H1 (cell line): ENCODE measurements at regions not wholly inside any gene's neighbourhood (a gene's known extent, or its start where the extent isn't known, plus 50 kb on each side); places are given as distances from the start of the nearest gene placed in this dataset.

ENCODE experiments used
- CTCF ChIA-PET: fragments of 300-600 bp; sonication (Branson Sonifier 250); formaldehyde crosslinking; loops from one replicate; lab custom pipeline; 2021; ENCODE audit not compliant: partially characterized antibody; lab: Charles Lee
- POLR2A ChIA-PET: fragments of 300-600 bp; sonication (Branson Sonifier 250); formaldehyde crosslinking; loops from one replicate; lab custom pipeline; 2021; ENCODE audit warnings: inconsistent platforms; ENCODE audit not compliant: partially characterized antibody; lab: Charles Lee
- DNase-seq, 2 experiments: peaks; one replicate each; pipeline versions ENCODE4 v3.0.0 to v3.0.0-alpha.2; 2010 to 2022; ENCODE audit warnings: low spot score in 2 of 2, low read depth in 1 of 2, mixed read lengths in 1 of 2
- FAIRE-seq: peaks from 2 replicates; lab custom pipeline; 2011; peaks lifted over from hg19 to GRCh38; lab: Jason Lieb, UNC
- H2AFZ ChIP-seq: 2 replicates; pipeline ENCODE4 v1.8.1; 2012; ENCODE audit warnings: low read length, inconsistent platforms
- H2AK5ac ChIP-seq: 2 replicates; pipeline ENCODE4 v1.6.1; 2013; ENCODE audit warnings: low read depth, low read length
- H2BK120ac ChIP-seq: replicated peaks from 2 replicates; pipeline ENCODE3; 2013; ENCODE audit warnings: low read depth, low read length, inconsistent platforms
- H2BK12ac ChIP-seq: 2 replicates; pipeline ENCODE4 v1.6.1; 2013; ENCODE audit warnings: low read depth, low read length
- H2BK15ac ChIP-seq: 2 replicates; pipeline ENCODE4 v1.6.1; 2013; ENCODE audit warnings: low read length
- H2BK20ac ChIP-seq: 2 replicates; pipeline ENCODE4 v1.6.1; 2013; ENCODE audit warnings: low read length
- H2BK5ac ChIP-seq: 2 replicates; pipeline ENCODE4 v1.6.1; 2013; ENCODE audit warnings: low read depth, low read length
- H3K14ac ChIP-seq: 2 replicates; pipeline ENCODE4 v1.6.1; 2013; ENCODE audit warnings: inconsistent platforms; ENCODE audit not compliant: insufficient read length
- H3K18ac ChIP-seq: 2 replicates; pipeline ENCODE4 v1.6.1; 2013; ENCODE audit warnings: low read length; ENCODE audit errors: extremely low read depth
- H3K23ac ChIP-seq: 2 replicates; pipeline ENCODE4 v1.6.1; 2013; ENCODE audit warnings: inconsistent platforms; ENCODE audit not compliant: insufficient read length
- H3K23me2 ChIP-seq: 2 replicates; pipeline ENCODE4 v1.6.1; 2013; ENCODE audit warnings: low read depth, low read length
- H3K27ac ChIP-seq: 2 replicates; pipeline ENCODE4 v1.6.1; 2011; ENCODE audit warnings: low read depth, low read length, inconsistent platforms
- H3K27me3 ChIP-seq, 4 experiments: replicated peaks in 1 of 4; 1 replicate in 1 of 4; 2 replicates in 3 of 4; pipeline versions ENCODE4 v1.6.1 to v1.8.1; 2011 to 2013; ENCODE audit warnings: low read length in 3 of 4, mild to moderate bottlenecking in 3 of 4, inconsistent platforms in 2 of 4, mixed read lengths in 2 of 4, moderate library complexity in 1 of 4; ENCODE audit not compliant: control insufficient read depth in 3 of 4, insufficient read depth in 3 of 4; ENCODE audit errors: extremely low read depth in 1 of 4
- H3K36me3 ChIP-seq, 4 experiments: 2 replicates each; pipeline versions ENCODE4 v1.6.1 to v1.8.1; 2011 to 2013; ENCODE audit warnings: mild to moderate bottlenecking in 4 of 4, low read length in 3 of 4, moderate library complexity in 2 of 4, control low read depth in 1 of 4, inconsistent platforms in 1 of 4; ENCODE audit not compliant: insufficient read depth in 4 of 4, control insufficient read depth in 2 of 4
- H3K4ac ChIP-seq: replicated peaks from 2 replicates; pipeline ENCODE3; 2013; ENCODE audit warnings: low read length, low read depth, mixed read lengths, inconsistent platforms; ENCODE audit not compliant: insufficient read length
- H3K4me1 ChIP-seq, 4 experiments: replicated peaks in 1 of 4; 1 replicate in 1 of 4; 2 replicates in 3 of 4; pipeline versions ENCODE4 v1.6.1 to v1.8.1; 2011 to 2013; ENCODE audit warnings: low read length in 3 of 4, inconsistent platforms in 2 of 4, mixed read lengths in 1 of 4; ENCODE audit not compliant: insufficient read depth in 4 of 4, control insufficient read depth in 3 of 4
- H3K4me2 ChIP-seq, 2 experiments: 2 replicates each; pipeline versions ENCODE4 v1.6.1 to v1.8.1; 2011 to 2013; ENCODE audit warnings: low read depth in 2 of 2, low read length in 2 of 2, control low read depth in 1 of 2, inconsistent platforms in 1 of 2, mild to moderate bottlenecking in 1 of 2; ENCODE audit not compliant: insufficient read depth in 1 of 2
- H3K4me3 ChIP-seq, 4 experiments: fragments of 200-600, 300-600 bp in 1 of 4; sonication (generic), shearing (Covaris generic), sonication (Bioruptor Twin) in 1 of 4; 2 replicates each; pipeline versions ENCODE4 v1.5.1 to v1.8.1; 2011 to 2016; ENCODE audit warnings: low read length in 4 of 4, low read depth in 3 of 4, control low read depth in 2 of 4, inconsistent platforms in 2 of 4, mild to moderate bottlenecking in 2 of 4, mixed read lengths in 1 of 4, moderate library complexity in 1 of 4; ENCODE audit not compliant: insufficient read depth in 2 of 4; ENCODE audit errors: extremely low read depth in 1 of 4
- H3K56ac ChIP-seq: replicated peaks from 2 replicates; pipeline ENCODE3; 2013; ENCODE audit warnings: low read depth, mild to moderate bottlenecking, mixed read lengths, low read length, inconsistent platforms; ENCODE audit not compliant: insufficient read length
- H3K79me1 ChIP-seq: 2 replicates; pipeline ENCODE4 v1.6.1; 2013; ENCODE audit warnings: low read depth, low read length, control low read depth
- H3K79me2 ChIP-seq, 2 experiments: 2 replicates each; pipeline versions ENCODE4 v1.6.1 to v1.8.1; 2012 to 2013; ENCODE audit warnings: low read length in 2 of 2, mild to moderate bottlenecking in 2 of 2, inconsistent platforms in 1 of 2; ENCODE audit not compliant: insufficient read depth in 2 of 2, control insufficient read depth in 1 of 2
- H3K9ac ChIP-seq, 4 experiments: replicated peaks in 1 of 4; 1 replicate in 1 of 4; 2 replicates in 3 of 4; pipeline versions ENCODE4 v1.6.1 to v1.8.1; 2011 to 2013; ENCODE audit warnings: low read depth in 3 of 4, low read length in 3 of 4, control low read depth in 2 of 4, mild to moderate bottlenecking in 2 of 4, moderate library complexity in 2 of 4, inconsistent platforms in 1 of 4; ENCODE audit errors: extremely low read depth in 1 of 4
- H3K9me3 ChIP-seq, 2 experiments: 2 replicates each; pipeline versions ENCODE4 v1.6.1 to v1.8.1; 2012 to 2013; ENCODE audit warnings: mild to moderate bottlenecking in 2 of 2, moderate library complexity in 2 of 2, control low read depth in 1 of 2, inconsistent platforms in 1 of 2, low read depth in 1 of 2, low read length in 1 of 2, mixed read lengths in 1 of 2; ENCODE audit not compliant: insufficient read depth in 2 of 2
- H4K20me1 ChIP-seq, 2 experiments: replicated peaks in 1 of 2; 2 replicates each; pipeline versions ENCODE3 to v1.8.1; 2011 to 2013; ENCODE audit warnings: inconsistent platforms in 2 of 2, low read length in 2 of 2, mild to moderate bottlenecking in 1 of 2; ENCODE audit not compliant: insufficient read depth in 2 of 2, control insufficient read depth in 1 of 2
- H4K5ac ChIP-seq: 2 replicates; pipeline ENCODE4 v1.6.1; 2013; ENCODE audit warnings: low read length, low read depth, mixed read lengths, inconsistent platforms; ENCODE audit not compliant: insufficient read length
- H4K8ac ChIP-seq: 2 replicates; pipeline ENCODE4 v1.8.0; 2013; ENCODE audit warnings: mild to moderate bottlenecking, moderate library complexity, low read length, inconsistent platforms; ENCODE audit not compliant: insufficient read depth; ENCODE audit errors: extremely low read depth
- H4K91ac ChIP-seq: replicated peaks from 2 replicates; pipeline ENCODE3; 2013; ENCODE audit warnings: low read length, mixed read lengths, inconsistent platforms; ENCODE audit not compliant: insufficient read length
- CHD2 ChIP-seq: IDR thresholded peaks from 2 replicates; pipeline ENCODE4 v1.6.1; 2012; ENCODE audit warnings: low read length, improper control_type of control experiment
- GTF2F1 ChIP-seq: IDR thresholded peaks from 2 replicates; pipeline ENCODE4 v1.6.1; 2012; ENCODE audit warnings: low read depth, low read length, improper control_type of control experiment, borderline replicate concordance
- KDM4A ChIP-seq: IDR thresholded peaks from one replicate; pipeline ENCODE4 v1.7.1; 2012; ENCODE audit warnings: low read depth, mild to moderate bottlenecking, moderate library complexity, low read length, inconsistent platforms; ENCODE audit not compliant: severe bottlenecking
- PHF8 ChIP-seq: fragments of 200-600 bp; sonication (generic); conservative IDR thresholded peaks from 2 replicates; pipeline ENCODE4 v1.7.1; 2012; ENCODE audit warnings: low read depth, mild to moderate bottlenecking, inconsistent platforms, low read length, moderate library complexity
- TAF1 ChIP-seq: IDR thresholded peaks from 2 replicates; pipeline ENCODE4 v1.6.1; 2011; ENCODE audit warnings: mild to moderate bottlenecking, low read depth, low read length
- TBP ChIP-seq: IDR thresholded peaks from 2 replicates; pipeline ENCODE4 v1.6.1; 2011; ENCODE audit warnings: low read depth, low read length, improper control_type of control experiment
- TEAD4 ChIP-seq: IDR thresholded peaks from 2 replicates; pipeline ENCODE4 v1.6.1; 2012; ENCODE audit warnings: low read depth, low read length, inconsistent platforms, mixed read lengths
- WGBS, 2 experiments: shearing (Covaris generic) in 1 of 2; methylation state at CpG; one replicate each; pipeline versions ENCODE4 v1.1.6 to v1.1.7; 2013 to 2015; ENCODE audit warnings: low lambda C conversion rate in 2 of 2, mixed read lengths in 2 of 2, inconsistent platforms in 1 of 2, low coverage in 1 of 2, missing lambda C conversion rate in 1 of 2; ENCODE audit not compliant: insufficient replicate concordance in 2 of 2, insufficient coverage in 1 of 2, insufficient read length in 1 of 2; ENCODE audit errors: extremely low coverage in 1 of 2, missing lambda C conversion rate in 1 of 2; 5-methylcytosine and 5-hydroxymethylcytosine counted together

GRCh38 chr12:92543840-92544239 lies 158.9 kb upstream of the PLEKHG7 start:
- DNase-seq: no peak
- H3K9me3 ChIP-seq: no peaks in the 10 kb centered on the region
- POLR2A ChIA-PET: no interaction called here
- H2BK5ac ChIP-seq: no peak overlapping the region
- H3K4me3 ChIP-seq: no peak overlapping the region
- no peak for FAIRE-seq
- no peak overlapping the region for H2BK12ac ChIP-seq
- no peak overlapping the region for H3K23ac ChIP-seq
- H3K79me1 ChIP-seq: no peaks in the 10 kb centered on the region
- H3K79me2 ChIP-seq: no peaks in the 10 kb centered on the region
- H3K27ac ChIP-seq: no peak overlapping the region
- H4K5ac ChIP-seq: no peak overlapping the region
- no peak overlapping the region for H2AK5ac ChIP-seq
- H3K4me1 ChIP-seq: peaks cover 0 to 6% (median 3%) of the 10 kb centered on the region in 4 experiments; a peak in 4 of 7 replicates
- H3K18ac ChIP-seq: no peak overlapping the region
- no peak overlapping the region for H4K91ac ChIP-seq
- no peak overlapping the region for H3K4ac ChIP-seq
- no peak overlapping the region for H2BK120ac ChIP-seq
- H3K23me2 ChIP-seq: no peaks in the 10 kb centered on the region
- no peak overlapping the region for H2AFZ ChIP-seq
- WGBS, 2 experiments: 85% methylated on average over 4 of the region's 4 CpGs; no CpG with 5 or more reads in 1 of the 2 experiments
- no peak overlapping the region for H3K9ac ChIP-seq
- H4K8ac ChIP-seq: no peak overlapping the region
- no peak overlapping the region for H2BK15ac ChIP-seq
- H4K20me1 ChIP-seq: no peaks in the 10 kb centered on the region
- H3K4me2 ChIP-seq: no peak overlapping the region
- TF ChIP-seq TBP (no peak), KDM4A (no peak), GTF2F1 (no peak), CHD2 (no peak), TEAD4 (no peak), TAF1 (no peak), PHF8 (no peak)
- no peaks in the 10 kb centered on the region for H3K27me3 ChIP-seq
- CTCF ChIA-PET: no interaction called here
- no peak overlapping the region for H3K14ac ChIP-seq
- H3K56ac ChIP-seq: no peak overlapping the region
- H3K36me3 ChIP-seq: no peaks in the 10 kb centered on the region
- peak overlapping the region; percentile 64; the same call in 1 of the 2 replicates for H2BK20ac ChIP-seq
